HepG2 (cell line): ENCODE measurements at regions not wholly inside any gene's neighbourhood (a gene's known extent, or its start where the extent isn't known, plus 50 kb on each side); places are given as distances from the start of the nearest gene placed in this dataset.

Experiments
- BHLHE40 ChIP-seq: IDR thresholded peaks from 2 replicates; pipeline ENCODE4 v1.6.1; 2011; ENCODE audit warnings: low read length, improper control_type of control experiment
- ERF ChIP-seq: IDR thresholded peaks from 2 replicates; pipeline ENCODE4 v1.6.1; 2018; ENCODE audit warnings: missing biosample characterization, missing genetic modification reagents
- FLYWCH1 ChIP-seq: sonication (generic); formaldehyde crosslinking; IDR thresholded peaks from 2 replicates; pipeline ENCODE4 v1.8.1; 2023; ENCODE audit warnings: mild to moderate bottlenecking, missing genetic modification reagents
- HIVEP1 ChIP-seq: sonication (generic); formaldehyde crosslinking; IDR thresholded peaks from 2 replicates; pipeline ENCODE4 v1.4.0; 2020; ENCODE audit warnings: mild to moderate bottlenecking, missing genetic modification reagents
- JUNB ChIP-seq: sonication (generic); formaldehyde crosslinking; IDR thresholded peaks from 2 replicates; pipeline ENCODE4 v1.8.0; 2022; ENCODE audit warnings: missing genetic modification reagents, mild to moderate bottlenecking, borderline replicate concordance
- KDM5A ChIP-seq: fragments of 200-600 bp; sonication (generic); IDR thresholded peaks from 2 replicates; pipeline ENCODE4 v1.7.0; 2018; ENCODE audit warnings: antibody characterized with exemption, mild to moderate bottlenecking, low read length, borderline replicate concordance
- MED8 ChIP-seq: sonication (generic); formaldehyde crosslinking; IDR thresholded peaks from 2 replicates; pipeline ENCODE4 v1.8.1; 2023; ENCODE audit warnings: mild to moderate bottlenecking, missing genetic modification reagents; ENCODE audit not compliant: insufficient replicate concordance
- PITX1 ChIP-seq: sonication (generic); formaldehyde crosslinking; IDR thresholded peaks from 2 replicates; pipeline ENCODE4 v1.5.1; 2020; ENCODE audit warnings: mild to moderate bottlenecking, missing genetic modification reagents
- RBM22 ChIP-seq: fragments of 200-400 bp; formaldehyde crosslinking; optimal IDR thresholded peaks from 2 replicates; pipeline ENCODE3; 2017; ENCODE audit warnings: mild to moderate bottlenecking, low read length, moderate library complexity
- TFDP1 ChIP-seq: IDR thresholded peaks from 2 replicates; pipeline ENCODE4 v1.6.1; 2016; ENCODE audit warnings: missing compliant biosample characterization, missing genetic modification reagents, borderline replicate concordance
- TMF1 ChIP-seq: sonication (generic); formaldehyde crosslinking; IDR thresholded peaks from 2 replicates; pipeline ENCODE4 v1.8.1; 2022; ENCODE audit warnings: low read depth, missing genetic modification reagents
- ZNF207 ChIP-seq: fragments of 450-650 bp; IDR thresholded peaks from 2 replicates; pipeline ENCODE4 v1.6.1; 2016; ENCODE audit warnings: antibody characterized with exemption, borderline replicate concordance
- ZNF333 ChIP-seq: sonication (generic); formaldehyde crosslinking; IDR thresholded peaks from 2 replicates; pipeline ENCODE4 v1.4.0; 2020; ENCODE audit warnings: mild to moderate bottlenecking, missing genetic modification reagents, borderline replicate concordance
- ZNF557 ChIP-seq: sonication (generic); formaldehyde crosslinking; IDR thresholded peaks from 2 replicates; pipeline ENCODE4 v1.4.0; 2020; ENCODE audit warnings: missing genetic modification reagents
- ZNF639 ChIP-seq: conservative IDR thresholded peaks from 2 replicates; pipeline ENCODE4 v1.6.1; 2018; ENCODE audit warnings: missing genetic modification reagents
- ZNF670 ChIP-seq: sonication (generic); formaldehyde crosslinking; IDR thresholded peaks from 2 replicates; pipeline ENCODE4 v1.8.0; 2022; ENCODE audit warnings: mild to moderate bottlenecking, missing genetic modification reagents, borderline replicate concordance
- ZNF782 ChIP-seq: sonication (generic); formaldehyde crosslinking; IDR thresholded peaks from 2 replicates; pipeline ENCODE4 v1.4.0; 2020; ENCODE audit warnings: missing genetic modification reagents, mild to moderate bottlenecking, borderline replicate concordance
- TF ChIP-seq, protein P1 (sequence below): sonication (generic); formaldehyde crosslinking; IDR thresholded peaks from 2 replicates; pipeline ENCODE4 v1.4.0; 2020; ENCODE audit warnings: mild to moderate bottlenecking, missing genetic modification reagents
- TF ChIP-seq, protein P2 (sequence below): sonication (generic); formaldehyde crosslinking; IDR thresholded peaks from 2 replicates; pipeline ENCODE4 v1.8.0; 2022; ENCODE audit warnings: mild to moderate bottlenecking, missing genetic modification reagents, moderate library complexity
- TF ChIP-seq, protein P3 (sequence below): sonication (generic); formaldehyde crosslinking; conservative IDR thresholded peaks from 2 replicates; pipeline ENCODE4 v1.8.1; 2023; ENCODE audit warnings: missing genetic modification reagents
- TF ChIP-seq, protein P4 (sequence below): sonication (generic); formaldehyde crosslinking; IDR thresholded peaks from 2 replicates; pipeline ENCODE4 v1.8.0; 2022; ENCODE audit warnings: mild to moderate bottlenecking, missing genetic modification reagents, borderline replicate concordance

DNA sequence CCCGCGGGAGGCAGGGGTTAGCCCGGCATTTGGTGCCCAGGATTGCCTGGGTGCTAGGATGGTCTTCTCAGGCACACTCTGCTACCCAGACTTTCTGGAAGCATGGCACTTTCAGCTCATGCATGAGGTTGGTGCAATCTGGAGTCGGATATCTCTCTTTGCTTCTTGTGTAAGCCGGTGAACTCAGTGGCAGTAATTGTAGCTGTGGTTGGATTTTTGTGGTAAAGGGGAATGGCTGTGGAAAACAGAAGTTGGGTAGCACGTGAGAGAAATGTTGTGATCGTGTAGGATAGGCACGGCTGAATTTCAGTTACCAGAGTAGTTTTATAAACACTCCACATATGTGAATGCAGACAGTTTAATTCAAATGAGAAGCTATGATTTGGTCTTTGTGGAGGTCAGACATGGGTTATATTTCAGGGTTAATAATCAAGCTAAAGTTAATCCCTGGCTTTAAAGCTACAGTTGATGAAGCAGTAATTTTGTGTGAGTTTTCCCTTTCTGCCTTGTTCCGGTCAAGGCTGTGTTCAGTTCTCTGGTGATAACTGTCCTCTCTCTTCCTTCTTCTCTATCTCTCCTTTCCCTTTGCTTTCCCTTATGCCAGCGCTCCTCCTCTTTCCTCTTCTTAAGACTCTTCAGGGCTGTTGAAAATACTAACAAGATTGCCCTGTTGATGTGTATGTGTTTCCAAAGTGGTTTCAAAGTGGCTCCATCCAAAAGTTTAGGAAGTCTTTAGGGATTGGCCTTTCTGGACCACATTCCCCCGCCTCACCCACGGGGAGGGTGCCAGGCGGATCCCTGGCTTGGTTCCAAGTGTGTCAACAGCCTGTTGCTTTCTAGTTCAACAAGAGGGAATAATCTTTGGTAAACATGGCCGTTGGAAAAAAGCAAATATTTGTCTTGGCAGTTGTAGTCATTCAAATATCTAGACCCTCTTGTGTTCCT is 404.6 kb upstream of the C2CD4B start (continued):
- TF ChIP-seq ZNF333 (no peak), TMF1 (CRISPR knock-in tag) (peak; percentile 82; the same call in 1 of the 2 replicates), TFDP1 (peak; percentile 18; the same call in 1 of the 2 replicates), MED8 (CRISPR knock-in tag) (no peak), PITX1 (CRISPR knock-in tag) (peak; percentile 100), RBM22 (no peak), JUNB (CRISPR knock-in tag) (peak; percentile 13; the same call in 1 of the 2 replicates), BHLHE40 (peak; percentile 69; the same call in 1 of the 2 replicates), ZNF207 (no peak), ZNF639 (CRISPR knock-in tag) (no peak; the same call in 1 of the 2 replicates), FLYWCH1 (CRISPR knock-in tag) (no peak), HIVEP1 (CRISPR knock-in tag) (no peak), ZNF782 (peak; percentile 100), ZNF557 (CRISPR knock-in tag) (no peak), KDM5A (no peak), ERF (CRISPR knock-in tag) (peak; percentile 89; the same call in 1 of the 2 replicates), ZNF670 (CRISPR knock-in tag) (peak; percentile 79)
- TF ChIP-seq, protein P1, sequence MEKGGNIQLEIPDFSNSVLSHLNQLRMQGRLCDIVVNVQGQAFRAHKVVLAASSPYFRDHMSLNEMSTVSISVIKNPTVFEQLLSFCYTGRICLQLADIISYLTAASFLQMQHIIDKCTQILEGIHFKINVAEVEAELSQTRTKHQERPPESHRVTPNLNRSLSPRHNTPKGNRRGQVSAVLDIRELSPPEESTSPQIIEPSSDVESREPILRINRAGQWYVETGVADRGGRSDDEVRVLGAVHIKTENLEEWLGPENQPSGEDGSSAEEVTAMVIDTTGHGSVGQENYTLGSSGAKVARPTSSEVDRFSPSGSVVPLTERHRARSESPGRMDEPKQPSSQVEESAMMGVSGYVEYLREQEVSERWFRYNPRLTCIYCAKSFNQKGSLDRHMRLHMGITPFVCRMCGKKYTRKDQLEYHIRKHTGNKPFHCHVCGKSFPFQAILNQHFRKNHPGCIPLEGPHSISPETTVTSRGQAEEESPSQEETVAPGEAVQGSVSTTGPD (CRISPR knock-in tag) = peak; percentile 86; the same call in 1 of the 2 replicates
- TF ChIP-seq, protein P2, sequence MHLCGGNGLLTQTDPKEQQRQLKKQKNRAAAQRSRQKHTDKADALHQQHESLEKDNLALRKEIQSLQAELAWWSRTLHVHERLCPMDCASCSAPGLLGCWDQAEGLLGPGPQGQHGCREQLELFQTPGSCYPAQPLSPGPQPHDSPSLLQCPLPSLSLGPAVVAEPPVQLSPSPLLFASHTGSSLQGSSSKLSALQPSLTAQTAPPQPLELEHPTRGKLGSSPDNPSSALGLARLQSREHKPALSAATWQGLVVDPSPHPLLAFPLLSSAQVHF = no peak
- TF ChIP-seq, protein P3, sequence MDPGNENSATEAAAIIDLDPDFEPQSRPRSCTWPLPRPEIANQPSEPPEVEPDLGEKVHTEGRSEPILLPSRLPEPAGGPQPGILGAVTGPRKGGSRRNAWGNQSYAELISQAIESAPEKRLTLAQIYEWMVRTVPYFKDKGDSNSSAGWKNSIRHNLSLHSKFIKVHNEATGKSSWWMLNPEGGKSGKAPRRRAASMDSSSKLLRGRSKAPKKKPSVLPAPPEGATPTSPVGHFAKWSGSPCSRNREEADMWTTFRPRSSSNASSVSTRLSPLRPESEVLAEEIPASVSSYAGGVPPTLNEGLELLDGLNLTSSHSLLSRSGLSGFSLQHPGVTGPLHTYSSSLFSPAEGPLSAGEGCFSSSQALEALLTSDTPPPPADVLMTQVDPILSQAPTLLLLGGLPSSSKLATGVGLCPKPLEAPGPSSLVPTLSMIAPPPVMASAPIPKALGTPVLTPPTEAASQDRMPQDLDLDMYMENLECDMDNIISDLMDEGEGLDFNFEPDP (CRISPR knock-in tag) = no peak
- TF ChIP-seq, protein P4, sequence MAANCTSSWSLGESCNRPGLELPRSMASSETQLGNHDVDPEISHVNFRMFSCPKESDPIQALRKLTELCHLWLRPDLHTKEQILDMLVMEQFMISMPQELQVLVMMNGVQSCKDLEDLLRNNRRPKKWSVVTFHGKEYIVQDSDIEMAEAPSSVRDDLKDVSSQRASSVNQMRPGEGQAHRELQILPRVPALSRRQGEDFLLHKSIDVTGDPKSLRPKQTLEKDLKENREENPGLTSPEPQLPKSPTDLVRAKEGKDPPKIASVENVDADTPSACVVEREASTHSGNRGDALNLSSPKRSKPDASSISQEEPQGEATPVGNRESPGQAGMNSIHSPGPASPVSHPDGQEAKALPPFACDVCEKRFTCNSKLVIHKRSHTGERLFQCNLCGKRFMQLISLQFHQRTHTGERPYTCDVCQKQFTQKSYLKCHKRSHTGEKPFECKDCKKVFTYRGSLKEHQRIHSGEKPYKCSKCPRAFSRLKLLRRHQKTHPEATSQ = 0 out of 2 replicates have a peak, but pooled peaks have one; percentile 66
